LoVo (cell line): ENCODE measurements at regions not wholly inside any gene's neighbourhood (a gene's known extent, or its start where the extent isn't known, plus 50 kb on each side); places are given as distances from the start of the nearest gene placed in this dataset.

Source experiments
- DNase-seq: peaks from one replicate; pipeline ENCODE4 v3.0.0-alpha.2; 2016; ENCODE audit warnings: low spot score

DNA sequence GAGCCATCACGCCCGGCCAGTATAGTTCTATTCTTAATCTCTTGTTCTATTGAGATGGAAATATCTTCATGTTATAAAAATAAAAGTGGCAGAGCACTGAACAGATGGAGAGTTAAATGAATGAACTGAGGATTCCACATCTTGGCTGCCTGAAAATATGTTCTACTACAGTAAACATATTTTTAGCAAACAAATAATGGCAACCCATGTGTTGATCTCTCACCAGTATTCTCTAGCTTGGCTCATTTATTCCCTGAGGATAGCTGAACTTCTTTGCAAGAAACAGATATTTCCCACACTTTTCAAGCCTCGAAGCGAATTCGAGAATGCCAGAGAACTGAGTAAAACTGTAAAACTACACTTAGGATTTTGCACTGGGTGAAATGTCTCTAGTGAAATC, 58.9 kb downstream of the DIRAS3 start:
- DNase-seq = no peak

DNA sequence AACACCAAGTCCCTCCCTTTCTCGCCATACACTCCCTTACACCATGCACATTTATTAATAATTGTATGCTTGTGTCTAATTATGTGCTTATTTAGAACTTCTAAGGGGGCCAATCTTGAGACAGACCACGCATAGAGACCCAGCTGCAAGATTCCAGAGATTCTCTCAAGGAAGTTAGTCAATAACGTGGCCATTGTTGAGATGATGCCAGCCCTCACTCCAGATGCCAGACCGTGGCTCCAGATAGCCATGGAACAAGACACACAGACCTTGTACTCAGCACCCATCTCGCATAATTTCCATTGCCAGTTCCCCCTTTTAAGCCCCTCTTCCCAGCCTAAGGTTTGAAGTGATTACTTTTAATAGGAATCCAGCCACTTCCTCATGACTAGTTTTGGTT, 62.4 kb downstream of the DIRAS3 start:
- DNase-seq = no peak

- no peak for DNase-seq
Measured at GRCh38 chr1:67987046-67987799, 63.2 kb downstream of the DIRAS3 start.

GRCh38 chr1:67983867-67984266, 66.6 kb downstream of the DIRAS3 start:
- no peak for DNase-seq

DNA sequence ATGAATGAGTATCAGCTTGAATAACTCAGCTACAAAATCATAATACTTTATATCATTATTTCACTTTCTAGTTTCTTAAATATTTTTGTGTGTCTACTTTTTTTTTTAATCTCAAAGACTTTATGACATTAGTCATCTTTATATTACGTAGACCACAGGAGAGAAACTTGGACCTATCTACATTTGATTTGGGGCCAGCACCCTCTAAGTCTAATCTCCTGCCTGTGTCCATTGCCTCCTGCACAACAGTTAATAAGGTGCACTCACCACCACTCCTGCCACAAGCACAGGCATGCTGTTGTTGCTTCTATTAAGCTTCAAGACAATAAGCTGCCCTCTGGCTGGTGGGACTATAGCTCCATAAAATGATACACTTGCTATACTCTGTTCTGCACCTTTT, 70.4 kb downstream of the DIRAS3 start:
- no peak for DNase-seq

- DNase-seq = no peak
Measured at GRCh38 chr1:67979532-67979931, 70.9 kb downstream of the DIRAS3 start.

GRCh38 chr1:67978890-67979516, 71.4 kb downstream of the DIRAS3 start:
- DNase-seq = peak; percentile 16

DNA sequence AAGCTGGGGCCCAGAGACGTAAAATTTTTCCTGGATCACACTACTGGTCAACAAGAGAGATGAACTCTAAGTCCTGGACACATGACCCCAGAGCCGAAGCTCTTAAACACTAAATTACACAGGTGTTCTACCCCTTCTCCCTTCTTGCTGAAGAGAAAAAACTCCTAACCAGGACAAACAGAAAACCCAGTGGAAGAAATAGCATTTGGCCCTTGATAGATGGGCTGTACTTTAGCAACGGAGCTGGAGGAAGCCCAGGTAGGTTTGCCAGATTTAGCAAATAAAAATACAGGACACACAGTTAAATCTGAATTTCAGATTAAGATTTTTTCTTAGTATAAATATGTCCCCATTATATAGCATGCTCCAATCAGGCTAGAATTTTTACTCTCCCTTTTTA, 72.7 kb downstream of the DIRAS3 start:
- DNase-seq = peak; percentile 32

DNA sequence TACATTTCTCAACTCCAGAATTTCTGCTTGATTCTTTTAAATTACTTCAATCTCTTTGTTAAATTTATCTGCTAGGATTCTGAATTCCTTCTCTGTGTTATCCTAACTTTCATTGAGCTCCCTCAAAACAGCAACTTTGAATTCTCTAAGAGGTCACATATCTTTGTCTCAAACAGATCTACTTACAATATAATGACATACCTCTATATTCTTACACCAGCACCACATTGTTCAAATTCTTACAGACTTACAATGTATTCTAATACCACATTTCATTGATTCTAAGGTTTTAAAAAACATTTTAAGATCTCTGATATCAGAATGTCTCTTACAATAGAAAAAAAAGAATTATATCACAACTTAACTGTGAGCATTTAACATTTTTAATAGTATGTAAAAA, 77.4 kb downstream of the DIRAS3 start:
- DNase-seq = no peak

- DNase-seq = peak; percentile 24
Measured at GRCh38 chr1:67970088-67970487, 80.3 kb downstream of the DIRAS3 start.

DNA sequence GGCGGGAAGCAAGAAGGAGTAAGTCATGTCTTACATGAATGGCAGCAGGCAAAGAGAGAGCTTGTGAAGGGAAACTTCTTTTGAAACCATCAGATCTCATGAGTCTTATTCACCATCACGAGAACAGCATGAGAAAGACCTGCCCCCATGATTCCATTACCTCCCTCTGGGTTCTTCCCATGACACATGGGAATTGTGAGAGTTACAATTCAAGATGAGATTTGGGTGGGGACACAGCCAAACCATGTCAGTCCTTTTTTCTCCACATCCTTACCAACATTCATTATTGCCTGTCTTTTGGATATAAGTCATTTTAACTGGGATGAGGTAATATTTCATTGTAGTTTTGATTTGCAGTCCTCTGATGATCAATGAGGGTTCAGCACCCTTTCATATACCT, 81.0 kb downstream of the DIRAS3 start:
- no peak for DNase-seq

- DNase-seq = no peak
Measured at GRCh38 chr1:67966666-67967009, 83.8 kb downstream of the DIRAS3 start.

- DNase-seq = no peak
Measured at GRCh38 chr1:67965995-67966665, 84.3 kb downstream of the DIRAS3 start.

DNA sequence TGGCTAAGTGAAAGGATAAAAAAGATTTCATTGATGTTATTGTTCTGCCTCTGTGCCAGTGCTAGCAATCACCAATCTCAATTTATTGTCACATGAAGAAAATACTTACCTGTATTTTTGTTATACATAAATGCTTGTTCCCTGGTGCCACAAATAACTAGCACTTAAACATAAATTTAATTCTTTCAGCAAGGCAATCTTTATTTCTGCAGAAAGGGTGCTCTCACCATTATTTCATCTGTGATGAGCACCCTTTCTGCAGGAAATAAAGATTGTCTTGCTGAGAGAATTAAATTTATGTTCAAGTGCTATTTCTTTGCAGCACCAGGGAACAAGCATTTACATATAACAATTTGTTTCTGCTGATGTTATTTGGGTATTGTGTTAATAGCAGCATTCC, 87.2 kb downstream of the DIRAS3 start:
- no peak for DNase-seq

GRCh38 chr1:67960766-67961165, 89.7 kb downstream of the DIRAS3 start:
- no peak for DNase-seq

GRCh38 chr1:67958472-67958871, 92.0 kb downstream of the DIRAS3 start:
- no peak for DNase-seq

GRCh38 chr1:67957066-67957465, 93.4 kb downstream of the DIRAS3 start:
- no peak for DNase-seq

GRCh38 chr1:67956116-67956515, 94.3 kb downstream of the DIRAS3 start:
- no peak for DNase-seq

- DNase-seq = no peak
Measured at GRCh38 chr1:67955591-67955990, 94.8 kb downstream of the DIRAS3 start.

- DNase-seq = no peak
Measured at GRCh38 chr1:67953301-67953700, 97.1 kb downstream of the DIRAS3 start.

- no peak for DNase-seq
Measured at GRCh38 chr1:67952071-67952470, 98.4 kb downstream of the DIRAS3 start.

- no peak for DNase-seq
Measured at GRCh38 chr1:67951014-67951413, 99.4 kb downstream of the DIRAS3 start.
